Duodenal mucosa (tissue), 2 donors: ENCODE measurements at regions not wholly inside any gene's neighbourhood (a gene's known extent, or its start where the extent isn't known, plus 50 kb on each side); places are given as distances from the start of the nearest gene placed in this dataset.

ENCODE experiments used
- H3K27ac ChIP-seq: one replicate; pipeline ENCODE4 v1.7.0; 2013; ENCODE audit warnings: low read depth, low read length
- H3K27me3 ChIP-seq, 2 donors: one replicate each; pipeline ENCODE4 v1.7.0; 2013; ENCODE audit warnings: low read length in 2 of 2, control low read depth in 1 of 2; ENCODE audit not compliant: insufficient read depth in 2 of 2, control insufficient read depth in 1 of 2
- H3K36me3 ChIP-seq, 2 donors: one replicate each; pipeline ENCODE4 v1.7.0; 2013; ENCODE audit warnings: low read length in 2 of 2, control low read depth in 1 of 2; ENCODE audit not compliant: insufficient read depth in 2 of 2, control insufficient read depth in 1 of 2
- H3K4me1 ChIP-seq, 2 donors: one replicate each; pipeline ENCODE4 v1.7.0; 2013; ENCODE audit warnings: low read length in 2 of 2, control low read depth in 1 of 2; ENCODE audit not compliant: insufficient read depth in 2 of 2, control insufficient read depth in 1 of 2
- H3K4me3 ChIP-seq, 2 donors: one replicate each; pipeline ENCODE4 v1.7.0; 2013; ENCODE audit warnings: low read length in 2 of 2, low read depth in 1 of 2
- H3K9ac ChIP-seq, 2 donors: one replicate each; pipeline ENCODE4 v1.7.0; 2013; ENCODE audit warnings: low read length in 2 of 2, low read depth in 1 of 2
- H3K9me3 ChIP-seq, 2 donors: one replicate each; pipeline ENCODE4 v1.7.0; 2013; ENCODE audit warnings: low read length in 2 of 2, control low read depth in 1 of 2; ENCODE audit not compliant: control insufficient read depth in 1 of 2

DNA sequence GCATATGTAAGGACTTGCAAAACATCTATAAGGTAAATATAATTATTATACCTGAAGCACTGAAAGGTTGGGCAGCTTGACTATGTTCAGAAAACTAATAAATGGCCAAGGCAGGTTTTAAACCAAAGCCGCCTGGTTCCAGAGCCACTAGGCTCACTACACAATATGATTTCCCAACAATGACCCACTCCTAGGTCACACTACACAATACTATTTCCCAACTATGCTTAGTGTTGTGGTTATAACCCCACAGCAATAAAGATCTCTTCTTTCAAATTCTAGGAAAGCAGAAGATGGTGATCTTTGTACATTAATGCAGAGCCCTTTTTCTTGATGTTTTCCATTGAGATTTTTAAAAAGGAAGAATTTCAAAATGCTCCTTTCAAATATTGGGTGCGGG is 180.4 kb downstream of the CYRIA start:
- Histone ChIP-seq H3K27me3 (no peaks in the 10 kb centered on the region), H3K36me3 (no peaks in the 10 kb centered on the region), H3K9me3 (no peaks in the 10 kb centered on the region), H3K9ac (no peak overlapping the region), H3K4me3 (no peak overlapping the region), H3K27ac (no peak overlapping the region), H3K4me1 (no peaks in the 10 kb centered on the region)

DNA sequence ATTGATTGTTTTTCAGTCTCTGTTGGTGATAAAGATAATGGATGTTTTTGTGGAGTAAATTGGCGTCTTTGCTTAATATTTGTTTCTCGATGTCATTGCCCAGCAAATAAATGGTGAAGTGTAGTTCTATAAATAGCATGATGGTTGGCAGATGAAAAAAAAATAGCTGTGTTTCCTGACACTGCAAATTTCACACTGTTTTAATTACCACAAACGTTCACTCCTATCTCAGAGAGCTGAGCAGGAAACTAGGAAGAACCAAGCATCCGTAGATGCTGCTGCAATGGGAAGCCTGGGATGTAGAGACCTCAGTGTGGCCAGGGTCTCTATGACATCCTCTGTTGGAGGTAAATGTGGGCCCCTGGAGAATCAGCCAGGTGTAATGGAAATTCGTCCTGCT is 183.2 kb downstream of the CYRIA start:
- Histone ChIP-seq H3K27me3 (no peaks in the 10 kb centered on the region), H3K4me1 (no peaks in the 10 kb centered on the region), H3K9ac (no peak overlapping the region), H3K9me3 (no peaks in the 10 kb centered on the region), H3K4me3 (no peak overlapping the region), H3K36me3 (no peaks in the 10 kb centered on the region), H3K27ac (no peak overlapping the region)

DNA sequence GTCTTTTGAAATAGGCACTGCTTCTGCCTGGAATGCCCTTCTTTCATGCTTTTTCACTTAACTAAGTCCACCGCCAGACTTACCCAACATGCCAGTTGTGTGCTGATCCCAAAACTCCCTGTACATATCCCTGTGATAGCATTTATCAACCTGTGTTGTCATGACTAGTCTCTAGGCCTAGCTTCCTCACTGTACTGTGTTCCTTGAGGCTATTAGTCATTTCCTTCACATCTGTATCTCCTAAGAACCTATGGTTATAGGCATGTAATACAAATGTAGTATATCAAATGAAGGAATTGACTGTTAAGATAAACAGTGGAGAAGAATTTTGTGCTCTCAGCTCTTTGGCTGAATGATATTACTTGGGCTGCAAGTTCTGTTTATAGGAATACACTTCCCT is 184.3 kb downstream of the CYRIA start:
- Histone ChIP-seq H3K36me3 (no peaks in the 10 kb centered on the region), H3K4me3 (no peak overlapping the region)

GRCh38 chr2:16479721-16480120 is 185.9 kb downstream of the CYRIA start:
- H3K36me3 ChIP-seq, result no peaks in the 10 kb centered on the region
- no peaks in the 10 kb centered on the region for H3K27me3 ChIP-seq
- H3K27ac ChIP-seq, result no peak overlapping the region
- H3K4me1 ChIP-seq, result no peaks in the 10 kb centered on the region
- no peak overlapping the region for H3K9ac ChIP-seq
- H3K4me3 ChIP-seq, result no peak overlapping the region
- no peaks in the 10 kb centered on the region for H3K9me3 ChIP-seq

More for the DNA sequence above, 184.3 kb downstream of the CYRIA start:
- H3K9ac ChIP-seq, result no peak overlapping the region
- no peaks in the 10 kb centered on the region for H3K27me3 ChIP-seq
- no peak overlapping the region for H3K27ac ChIP-seq
- H3K9me3 ChIP-seq, result no peaks in the 10 kb centered on the region
- H3K4me1 ChIP-seq, result no peaks in the 10 kb centered on the region

- no peak overlapping the region for H3K27ac ChIP-seq
- H3K27me3 ChIP-seq, result no peaks in the 10 kb centered on the region
- H3K4me3 ChIP-seq, result no peak overlapping the region
- no peaks in the 10 kb centered on the region for H3K4me1 ChIP-seq
- H3K9ac ChIP-seq, result no peak overlapping the region
- H3K36me3 ChIP-seq, result no peaks in the 10 kb centered on the region
- H3K9me3 ChIP-seq, result no peaks in the 10 kb centered on the region
Measured at GRCh38 chr2:16478434-16479210, 187.0 kb downstream of the CYRIA start.

DNA sequence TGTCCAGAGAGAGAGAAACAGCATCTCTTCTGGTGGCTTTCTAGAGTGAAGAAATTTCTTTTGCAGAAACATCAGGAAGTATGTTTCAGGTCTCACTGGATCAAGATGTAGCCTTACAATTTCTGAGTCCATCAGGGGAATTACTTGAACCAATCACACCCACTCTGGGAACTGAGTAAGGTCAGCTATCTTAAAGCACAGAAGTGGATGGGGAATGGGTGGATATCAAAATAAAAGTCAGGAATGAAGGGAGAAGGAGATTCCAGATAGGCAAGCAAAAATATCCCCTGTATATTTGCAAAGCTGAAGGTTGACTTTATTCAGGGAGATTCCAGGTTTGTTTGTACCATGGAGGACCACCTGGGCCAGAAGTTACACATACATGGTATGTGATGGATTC is 188.0 kb downstream of the CYRIA start:
- H3K27ac ChIP-seq, result no peak overlapping the region

GRCh38 chr2:16476866-16477265 is 188.8 kb downstream of the CYRIA start:
- Histone ChIP-seq H3K27me3 (no peaks in the 10 kb centered on the region), H3K36me3 (no peaks in the 10 kb centered on the region), H3K4me3 (no peak overlapping the region), H3K9ac (no peak overlapping the region), H3K27ac (no peak overlapping the region), H3K4me1 (no peaks in the 10 kb centered on the region), H3K9me3 (no peaks in the 10 kb centered on the region)

More for the DNA sequence above, 188.0 kb downstream of the CYRIA start:
- no peaks in the 10 kb centered on the region for H3K27me3 ChIP-seq
- no peaks in the 10 kb centered on the region for H3K9me3 ChIP-seq
- no peaks in the 10 kb centered on the region for H3K4me1 ChIP-seq
- H3K9ac ChIP-seq, result no peak overlapping the region
- no peaks in the 10 kb centered on the region for H3K36me3 ChIP-seq
- no peak overlapping the region for H3K4me3 ChIP-seq

GRCh38 chr2:16475986-16476567 is 189.6 kb downstream of the CYRIA start:
- Histone ChIP-seq H3K36me3 (no peaks in the 10 kb centered on the region), H3K27me3 (no peaks in the 10 kb centered on the region), H3K4me1 (no peaks in the 10 kb centered on the region), H3K9ac (no peak overlapping the region), H3K4me3 (no peak overlapping the region), H3K27ac (no peak overlapping the region), H3K9me3 (no peaks in the 10 kb centered on the region)

DNA sequence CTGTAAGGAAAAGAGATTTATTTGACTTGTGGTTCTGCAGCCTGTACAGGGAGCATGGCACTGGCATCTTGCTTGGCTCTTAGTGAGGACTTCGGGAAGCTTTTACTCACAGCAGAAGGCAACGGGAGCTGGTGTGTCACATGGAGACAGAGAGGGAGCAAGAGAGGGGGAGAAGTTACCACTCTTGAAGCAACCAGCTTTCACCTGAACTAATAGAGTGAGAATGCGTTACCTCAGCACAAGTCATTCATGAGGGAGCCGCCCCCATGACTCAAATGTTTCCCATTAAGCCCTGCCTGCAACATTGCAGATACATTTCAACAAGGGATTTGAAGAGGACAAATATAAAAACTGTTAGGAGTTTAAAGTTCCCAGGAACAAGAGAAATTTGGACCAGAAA is 190.0 kb downstream of the CYRIA start:
- no peak overlapping the region for H3K27ac ChIP-seq
- no peak overlapping the region for H3K9ac ChIP-seq

GRCh38 chr2:16473575-16473974 is 192.1 kb downstream of the CYRIA start:
- Histone ChIP-seq H3K4me1 (no peaks in the 10 kb centered on the region), H3K9ac (no peak overlapping the region), H3K36me3 (no peaks in the 10 kb centered on the region), H3K27ac (no peak overlapping the region), H3K27me3 (no peaks in the 10 kb centered on the region), H3K9me3 (no peaks in the 10 kb centered on the region), H3K4me3 (no peak overlapping the region)

More for the DNA sequence above, 190.0 kb downstream of the CYRIA start:
- Histone ChIP-seq H3K9me3 (no peaks in the 10 kb centered on the region), H3K4me3 (no peak overlapping the region), H3K27me3 (no peaks in the 10 kb centered on the region), H3K4me1 (no peaks in the 10 kb centered on the region), H3K36me3 (no peaks in the 10 kb centered on the region)
